CD4-positive, alpha-beta T cell treated with Interleukin-2 at 100 ng/mL for 4 hours (primary cell): ENCODE measurements at regions not wholly inside any gene's neighbourhood (a gene's known extent, or its start where the extent isn't known, plus 50 kb on each side); places are given as distances from the start of the nearest gene placed in this dataset.
"Not testable (repeated sequence)": the region's sequence is repeated elsewhere in the genome, so short reads cannot be mapped to it uniquely, and the experiment has no call there.

Experiments used
- DNase-seq: peaks from one replicate; pipeline ENCODE4 v3.0.0-alpha.2; 2020; ENCODE audit warnings: low spot score

DNA sequence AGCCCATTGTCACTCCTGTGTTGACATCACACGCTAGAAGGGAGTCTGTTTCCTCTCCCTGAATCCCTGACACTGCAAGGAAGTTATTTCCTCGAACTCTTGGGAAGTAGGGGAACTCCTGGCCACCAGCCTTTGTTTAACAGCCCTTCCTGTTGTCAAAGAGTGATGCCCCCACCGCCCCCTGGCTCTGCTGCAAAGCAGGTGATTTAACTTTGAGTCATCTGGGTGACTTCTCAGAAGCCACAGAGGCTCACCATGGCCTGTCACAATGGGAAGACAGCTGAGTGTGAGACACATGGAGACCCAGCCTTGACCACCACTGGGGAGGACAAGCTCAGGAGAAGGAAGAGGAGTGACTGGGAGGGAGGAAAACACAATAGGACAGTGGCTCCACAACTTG, 182.8 kb downstream of the PSMG1 start:
- DNase-seq: no peak

DNA sequence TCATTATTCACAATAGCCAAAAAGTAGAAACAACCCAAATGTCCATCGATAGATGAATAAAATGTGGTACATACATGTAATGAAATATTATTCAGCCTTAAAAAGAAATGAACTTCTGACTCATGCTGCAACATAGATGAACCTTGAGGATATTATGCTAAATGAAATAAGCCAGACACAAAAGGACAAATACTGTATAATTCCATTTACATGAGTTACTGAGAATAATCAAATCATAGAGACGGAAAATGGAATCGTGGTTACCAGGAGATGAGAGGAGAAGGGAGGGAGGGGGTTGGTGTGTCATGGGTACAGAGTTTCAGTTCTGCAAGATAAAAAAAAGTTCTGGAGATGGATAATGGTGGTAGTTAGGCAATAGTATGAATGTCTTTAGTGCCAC, 184.1 kb downstream of the PSMG1 start:
- DNase-seq: no peak

DNA sequence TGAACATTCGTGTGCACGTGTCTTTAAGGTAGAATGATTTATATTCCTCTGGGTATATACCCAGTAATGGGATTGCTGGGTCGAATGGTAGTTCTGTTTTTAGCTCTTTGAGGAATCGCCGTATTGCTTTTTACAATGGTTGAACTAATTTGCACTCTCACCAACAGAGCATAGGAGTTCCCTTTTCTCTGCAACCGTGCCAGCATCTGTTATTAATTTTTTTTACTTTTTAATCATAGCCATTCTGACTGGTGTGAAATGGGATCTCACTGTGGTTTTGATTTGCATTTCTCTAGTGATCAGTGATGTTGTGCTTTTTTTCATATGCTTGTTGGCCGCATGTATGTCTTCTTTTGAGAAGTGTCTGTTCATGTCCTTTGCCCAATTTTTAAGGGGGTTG, 185.0 kb downstream of the PSMG1 start:
- DNase-seq: not testable (repeated sequence)

DNA sequence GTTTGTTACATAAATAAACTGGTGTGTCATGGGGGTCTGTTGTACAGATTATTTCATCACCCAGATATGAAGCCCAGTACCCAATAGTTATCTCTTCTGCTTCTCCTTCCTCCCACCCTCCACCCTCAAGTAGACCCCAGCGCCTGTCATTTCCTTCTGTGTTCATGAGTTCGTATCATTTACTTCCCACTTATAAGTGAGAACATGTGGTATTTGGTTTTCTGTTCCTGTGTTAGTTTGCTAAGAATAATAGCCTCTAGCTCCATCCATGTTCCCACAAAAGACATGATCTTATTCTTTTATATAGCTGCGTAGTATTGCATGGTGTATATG, 185.4 kb downstream of the PSMG1 start:
- DNase-seq: not testable (repeated sequence)

DNA sequence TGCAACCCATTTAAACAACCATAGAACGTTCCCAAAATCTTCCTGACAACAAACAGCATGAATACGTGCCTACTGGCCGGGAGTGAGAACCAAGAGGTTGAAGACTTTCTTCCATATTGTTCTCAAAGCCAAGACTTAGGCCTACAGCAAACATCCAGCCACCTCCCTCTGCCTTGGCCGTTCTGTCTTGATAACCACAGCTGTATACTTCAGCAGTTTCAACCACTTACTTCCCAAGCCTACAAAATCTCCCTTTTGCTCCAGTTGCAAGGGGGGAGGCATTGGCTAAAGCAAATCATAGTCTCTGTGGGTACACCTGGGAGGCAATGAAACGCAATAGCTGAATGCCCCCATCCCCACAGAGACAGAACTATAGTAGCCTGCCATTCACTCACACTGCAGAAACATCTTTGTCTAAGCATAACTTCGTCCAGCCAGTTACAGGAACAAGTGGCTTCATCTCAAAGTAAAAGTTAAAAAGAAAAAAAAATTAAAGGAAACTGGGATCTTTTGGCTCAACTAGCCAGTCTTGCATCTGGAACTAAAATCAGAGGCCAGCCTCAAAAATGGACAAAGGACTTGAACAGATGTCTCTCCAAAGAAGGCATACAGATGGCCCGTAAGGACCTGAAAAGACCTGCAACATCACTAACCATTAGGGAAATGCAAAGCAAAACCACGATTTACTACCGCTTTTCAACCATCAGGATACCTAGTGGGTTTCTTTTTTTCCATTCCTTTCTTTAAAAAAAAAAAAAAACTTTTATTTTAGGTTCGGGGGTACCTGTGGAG, 186.0 kb downstream of the PSMG1 start:
- no peak for DNase-seq

DNA sequence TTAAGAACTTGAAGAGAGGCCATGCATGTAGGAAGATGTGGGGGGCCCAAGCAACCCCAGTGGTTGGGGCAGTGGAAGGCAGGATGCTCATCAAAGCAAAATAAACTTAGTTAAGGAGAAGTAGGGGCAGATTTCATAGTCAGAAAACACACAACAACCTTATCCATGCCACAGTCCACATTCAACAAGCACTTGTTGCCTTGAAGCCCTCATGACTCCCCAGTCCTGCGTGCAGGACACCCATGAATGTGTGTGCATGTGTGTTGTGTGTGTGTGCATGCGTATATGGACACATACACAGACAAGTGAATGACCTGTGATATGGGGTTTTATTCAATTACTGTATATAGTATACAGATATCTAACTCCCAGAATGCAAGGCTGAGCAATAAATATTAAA, 186.9 kb downstream of the PSMG1 start:
- no peak for DNase-seq

DNA sequence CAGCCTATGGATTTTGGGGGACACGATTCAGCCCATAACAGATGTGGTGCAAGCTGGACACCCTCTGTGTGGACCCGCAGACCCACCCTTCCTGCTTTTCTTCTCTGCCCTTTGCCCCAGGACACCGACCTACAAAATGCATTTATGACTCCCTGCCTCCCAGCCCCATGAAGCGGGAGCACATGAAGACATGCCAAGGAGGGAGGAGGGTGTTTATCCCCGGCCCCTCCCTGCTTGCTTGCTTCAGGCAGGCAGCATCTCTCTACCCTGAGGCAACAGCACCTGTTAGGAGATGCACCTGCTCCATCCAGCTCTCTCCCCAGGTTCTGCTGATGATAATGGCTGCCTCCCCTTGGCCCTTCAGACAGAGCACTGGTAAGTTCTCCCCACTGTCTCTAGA, 187.5 kb downstream of the PSMG1 start:
- DNase-seq: no peak

DNA sequence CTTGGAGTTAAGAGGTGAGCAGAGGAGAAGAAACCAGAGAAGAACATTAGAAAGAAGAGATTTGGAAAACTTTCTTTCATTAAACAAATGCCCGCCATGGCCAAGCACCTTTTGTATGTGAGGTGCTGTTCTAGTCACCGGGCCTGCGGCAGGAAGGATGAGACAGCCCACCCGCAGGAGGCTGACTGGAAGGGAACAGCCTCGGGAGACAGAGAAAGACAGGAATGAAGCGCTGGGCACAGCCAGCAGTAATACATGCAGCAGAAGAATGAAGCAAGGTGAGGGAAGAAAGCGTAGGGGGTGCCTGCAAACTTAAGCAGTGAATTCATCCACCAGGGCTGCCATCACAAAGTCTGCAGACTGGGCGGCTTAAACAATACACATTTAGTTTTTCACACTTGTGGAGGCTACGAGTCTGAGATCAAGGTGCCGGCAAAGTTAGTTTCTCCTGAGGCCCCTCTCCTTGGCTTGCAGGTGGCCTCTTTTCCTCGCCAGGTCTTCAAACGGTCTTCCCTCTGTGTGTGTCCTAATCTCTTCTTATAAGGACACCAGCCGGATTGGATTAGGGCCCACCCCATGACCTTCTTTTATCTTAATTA, 188.1 kb downstream of the PSMG1 start:
- no peak for DNase-seq

DNA sequence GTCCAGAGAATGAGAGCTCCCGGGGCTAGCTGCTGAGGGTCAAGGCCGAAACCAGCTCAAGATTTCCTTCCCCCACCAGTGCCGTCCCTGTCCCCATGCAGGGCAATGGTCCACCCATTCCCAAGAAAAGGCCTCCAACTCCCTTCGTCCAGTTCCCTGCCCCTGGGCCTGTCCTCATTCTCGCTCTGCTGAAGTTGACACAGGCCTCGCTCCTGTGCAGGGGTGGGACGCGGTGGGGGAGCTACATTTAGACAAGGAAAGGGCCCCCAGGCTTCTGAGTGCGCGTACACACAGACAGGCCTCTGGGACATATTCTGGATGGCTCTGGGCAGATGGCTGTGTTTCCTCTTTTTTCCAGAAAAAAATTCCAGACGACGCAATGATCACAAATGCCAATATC, 188.3 kb downstream of the ETS2 start:
- DNase-seq: no peak

DNA sequence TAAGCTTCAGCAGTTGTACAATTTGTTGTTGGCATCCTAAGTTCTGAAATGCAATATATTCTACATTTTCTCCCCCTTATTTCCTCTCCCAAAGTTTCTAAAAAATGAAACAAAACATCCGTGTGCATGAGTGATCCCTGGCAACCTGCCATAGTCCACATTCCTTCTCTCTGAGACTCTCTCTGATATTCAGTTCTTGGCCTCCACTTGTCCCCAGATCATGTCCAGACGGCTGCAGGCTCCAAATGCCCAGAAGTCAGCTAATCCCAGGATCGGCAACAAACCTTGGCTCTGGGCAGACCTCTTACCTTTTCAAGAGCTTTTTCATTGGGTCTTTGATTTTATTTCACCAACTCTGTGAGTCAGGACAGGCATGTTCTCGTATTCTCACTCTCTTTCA, 187.8 kb downstream of the ETS2 start:
- no peak for DNase-seq

DNA sequence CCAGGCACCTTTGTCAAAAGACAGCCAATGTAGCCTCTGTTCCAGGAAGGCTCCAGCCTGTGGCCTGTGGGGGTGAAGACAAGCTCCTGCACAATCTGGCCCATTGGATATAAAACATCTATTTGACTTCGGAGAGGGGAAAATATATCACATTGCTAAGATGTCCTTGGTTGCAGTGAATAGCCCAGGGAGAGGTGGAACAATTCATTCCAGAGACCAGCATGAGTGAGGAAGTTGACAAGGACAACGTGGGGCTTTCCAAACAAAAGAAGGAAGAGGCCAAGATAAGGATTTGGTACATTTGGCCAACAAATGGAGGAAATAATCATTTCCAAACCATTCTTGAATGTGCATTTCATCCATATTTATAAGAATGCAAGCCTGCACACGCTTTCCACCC, 187.0 kb downstream of the ETS2 start:
- no peak for DNase-seq

DNA sequence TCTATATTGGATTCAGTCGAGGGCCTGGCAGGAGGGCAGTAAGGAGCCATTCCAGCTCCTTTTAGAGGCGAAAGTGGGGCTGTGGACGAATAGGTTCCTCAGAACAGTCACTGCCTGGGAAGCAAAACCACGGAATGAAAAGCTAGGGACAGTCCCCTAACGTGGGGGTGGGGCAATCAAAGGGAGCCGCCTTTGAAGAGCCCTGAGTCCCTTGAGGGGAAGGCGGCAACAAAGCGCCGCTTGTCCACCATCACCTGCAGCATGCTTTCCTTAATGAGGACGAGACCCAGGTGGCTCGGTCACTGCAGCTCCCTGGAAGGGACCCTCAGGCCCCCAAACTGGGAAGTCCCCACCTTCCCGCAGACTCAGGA, 184.7 kb downstream of the ETS2 start:
- no peak for DNase-seq

DNA sequence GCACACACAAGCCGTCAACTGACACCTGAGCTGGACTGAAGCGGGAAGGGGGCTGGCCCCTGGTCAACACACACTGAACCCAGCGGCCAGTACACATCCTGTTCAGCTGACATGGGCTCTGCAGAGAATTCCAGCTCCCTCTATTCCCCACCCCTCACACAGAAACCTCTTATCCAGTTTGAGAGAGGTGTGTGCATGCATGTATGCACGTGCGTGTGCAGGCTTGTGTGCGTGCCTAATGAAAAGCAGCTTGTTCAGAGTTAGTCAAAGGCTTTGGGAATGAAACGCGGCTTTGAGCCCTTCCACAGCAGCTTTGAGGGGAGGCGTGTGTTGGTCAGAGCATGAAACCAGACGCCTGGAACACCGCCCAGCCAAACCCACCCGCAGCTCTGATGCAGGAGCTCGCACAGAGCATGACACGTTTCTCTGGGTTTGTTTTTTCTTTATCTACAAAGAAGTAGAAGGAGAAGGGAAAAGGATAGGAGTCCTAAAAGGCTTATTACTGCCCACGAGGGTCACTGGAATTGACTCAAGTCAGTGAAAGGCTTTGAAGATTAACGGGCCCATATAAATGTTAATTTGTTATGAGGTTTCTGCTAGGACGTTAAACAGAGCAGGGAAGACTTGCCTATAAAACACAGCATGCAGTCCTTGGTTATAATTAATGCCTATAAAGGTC, 184.2 kb downstream of the ETS2 start:
- DNase-seq: no peak

DNA sequence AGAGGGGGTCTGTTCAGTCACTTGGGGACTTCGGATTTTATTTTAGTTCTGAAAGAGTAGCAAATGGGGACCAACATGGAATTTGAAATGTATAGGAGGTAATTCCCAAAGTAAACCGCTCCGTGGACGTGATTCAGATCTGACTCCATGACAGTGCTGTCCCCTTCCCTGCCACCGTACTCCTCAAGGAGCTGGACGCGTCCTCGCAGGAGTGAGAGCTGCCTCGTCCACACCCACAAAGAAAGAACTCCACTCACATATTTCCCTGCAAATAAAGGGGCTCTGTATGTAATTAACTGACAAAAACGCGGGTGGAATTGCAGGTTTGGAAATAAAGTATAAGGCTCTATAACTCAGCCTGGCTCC, 183.6 kb downstream of the ETS2 start:
- no peak for DNase-seq

DNA sequence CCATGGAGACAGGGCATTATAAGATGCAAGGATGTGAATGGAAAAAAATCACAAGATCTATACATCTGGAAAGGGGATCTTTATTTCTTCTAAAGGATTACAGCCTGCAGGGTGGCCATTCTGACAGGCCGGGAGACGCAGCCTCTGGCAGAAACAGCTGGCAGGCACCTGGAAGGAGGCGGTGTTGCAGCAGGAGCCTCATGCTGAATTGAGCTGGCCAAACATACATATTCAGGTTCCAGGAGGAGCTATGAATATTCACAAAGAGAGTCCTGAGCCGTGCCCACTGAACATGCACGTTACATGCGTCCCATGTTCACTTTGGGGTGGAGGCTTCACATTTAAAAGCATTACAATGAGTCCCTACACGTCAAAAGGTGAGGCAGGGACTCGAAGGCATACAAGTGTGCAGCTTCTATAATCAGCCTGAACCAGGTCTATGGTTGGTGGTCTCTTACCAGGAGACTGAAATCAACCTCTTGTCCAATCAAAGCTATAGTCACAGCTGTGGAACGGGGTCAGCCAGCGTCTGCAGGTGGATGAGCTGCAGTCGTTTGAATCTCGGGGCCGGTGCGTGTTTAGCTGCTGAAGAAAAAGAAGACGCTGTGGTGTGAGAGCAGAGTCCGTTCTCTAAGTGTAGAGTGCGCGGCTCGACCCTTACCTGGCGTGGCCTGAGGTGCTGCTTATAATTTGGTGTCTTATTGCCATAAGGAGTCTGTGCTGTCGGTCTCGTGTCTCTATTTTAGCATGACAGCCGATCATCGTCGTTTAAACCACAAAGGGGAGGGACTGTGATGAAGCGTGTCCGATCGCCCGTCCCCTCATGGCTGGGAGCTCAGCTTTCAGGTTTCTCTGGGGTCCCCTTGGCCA, 183.0 kb downstream of the ETS2 start:
- no peak for DNase-seq

DNA sequence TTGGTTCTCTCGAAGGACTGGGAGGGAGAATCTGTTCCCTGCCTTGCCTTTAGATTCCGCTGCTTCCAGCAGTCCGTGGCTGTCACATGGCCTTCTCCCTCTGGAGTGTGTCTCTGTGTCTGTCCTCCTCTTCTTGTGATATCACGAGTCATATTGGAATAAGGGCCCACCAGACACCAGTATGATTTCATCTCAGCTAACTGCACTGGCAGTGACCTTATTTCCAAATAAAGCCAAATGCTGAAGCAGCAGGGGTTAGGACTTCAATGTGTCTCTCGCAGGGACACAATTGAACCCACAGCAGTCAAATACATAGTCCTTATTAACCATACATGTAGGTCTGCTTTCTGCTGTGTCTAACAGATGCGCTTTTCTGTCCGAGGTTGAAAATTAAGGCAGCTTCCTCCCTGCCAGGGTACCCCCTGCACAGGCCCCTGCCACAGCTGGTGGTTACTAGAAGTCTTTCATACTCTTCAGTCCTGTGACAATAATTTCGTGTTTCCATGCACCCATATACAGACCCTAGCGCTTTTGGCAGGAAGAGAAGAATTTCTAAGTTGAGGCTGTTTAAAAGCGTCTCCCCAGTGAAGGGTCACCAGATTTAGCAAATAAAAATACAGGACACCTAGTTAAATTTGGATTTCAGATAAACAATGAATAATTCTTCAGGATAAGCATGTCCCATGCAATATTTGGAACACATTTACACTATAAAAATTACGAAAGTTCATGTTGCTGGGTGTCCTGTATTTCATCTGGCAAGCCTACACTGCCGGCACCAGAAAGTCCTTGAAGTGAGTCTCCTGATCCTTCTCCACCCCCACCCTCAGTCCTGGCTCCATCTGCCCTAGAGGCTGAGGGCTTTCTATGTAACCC, 182.1 kb downstream of the ETS2 start:
- DNase-seq: no peak

DNA sequence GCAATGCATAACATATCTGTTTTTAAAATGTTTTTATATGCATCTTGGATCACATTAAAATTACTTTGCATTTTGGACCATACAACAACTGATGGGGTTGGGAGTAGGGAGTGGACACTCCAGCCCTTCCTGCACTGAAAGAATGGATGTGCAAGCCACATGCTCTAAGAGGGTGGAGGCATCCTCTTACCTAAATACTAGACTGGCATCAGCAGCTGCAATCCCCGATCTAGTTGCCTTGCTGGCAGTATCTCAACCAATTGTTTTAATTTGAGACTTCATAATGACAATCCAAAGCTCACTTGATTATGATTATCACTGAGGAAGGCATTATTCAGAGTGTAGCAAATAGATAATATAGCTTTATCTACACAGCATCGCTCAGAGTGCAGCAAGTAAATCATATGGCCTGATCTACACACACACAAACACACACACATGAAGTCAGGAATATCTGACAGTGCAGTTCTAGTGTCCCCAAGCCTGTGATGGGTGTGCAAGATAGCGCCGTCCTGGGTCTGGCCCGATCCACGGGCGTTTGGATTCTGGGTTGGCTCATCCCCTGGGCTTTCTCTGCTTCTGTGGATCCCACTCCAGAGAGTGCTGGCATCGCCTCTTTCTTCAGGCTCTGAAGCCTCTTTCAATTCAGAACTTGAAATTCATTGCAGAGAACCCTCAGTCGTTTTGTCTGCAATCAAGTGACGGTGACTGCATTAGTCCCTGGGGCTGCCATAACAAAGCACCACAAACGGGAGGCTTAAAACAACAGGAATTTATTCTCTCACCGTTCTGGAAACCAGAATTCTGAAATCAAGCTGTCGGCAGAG, 181.3 kb downstream of the ETS2 start:
- no peak for DNase-seq

DNA sequence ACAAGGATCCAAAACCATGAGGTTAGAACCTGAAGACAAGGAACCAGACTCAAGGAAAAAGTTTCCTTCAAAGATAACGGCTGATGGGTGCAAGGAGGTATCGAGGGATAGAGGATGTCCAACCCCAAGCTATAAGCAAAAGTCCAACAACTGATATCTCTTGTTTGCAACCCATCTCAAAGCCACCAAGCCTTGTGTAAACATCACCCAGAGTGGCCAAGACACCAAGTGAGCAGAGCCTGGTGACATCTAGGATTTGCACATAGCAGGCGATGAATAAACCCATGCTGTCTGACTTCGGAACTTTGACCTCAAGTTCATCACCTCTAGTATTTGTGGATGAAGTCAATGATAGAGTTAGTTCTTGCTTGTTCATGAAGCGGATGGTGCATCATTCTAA, 180.7 kb downstream of the ETS2 start:
- no peak for DNase-seq

DNA sequence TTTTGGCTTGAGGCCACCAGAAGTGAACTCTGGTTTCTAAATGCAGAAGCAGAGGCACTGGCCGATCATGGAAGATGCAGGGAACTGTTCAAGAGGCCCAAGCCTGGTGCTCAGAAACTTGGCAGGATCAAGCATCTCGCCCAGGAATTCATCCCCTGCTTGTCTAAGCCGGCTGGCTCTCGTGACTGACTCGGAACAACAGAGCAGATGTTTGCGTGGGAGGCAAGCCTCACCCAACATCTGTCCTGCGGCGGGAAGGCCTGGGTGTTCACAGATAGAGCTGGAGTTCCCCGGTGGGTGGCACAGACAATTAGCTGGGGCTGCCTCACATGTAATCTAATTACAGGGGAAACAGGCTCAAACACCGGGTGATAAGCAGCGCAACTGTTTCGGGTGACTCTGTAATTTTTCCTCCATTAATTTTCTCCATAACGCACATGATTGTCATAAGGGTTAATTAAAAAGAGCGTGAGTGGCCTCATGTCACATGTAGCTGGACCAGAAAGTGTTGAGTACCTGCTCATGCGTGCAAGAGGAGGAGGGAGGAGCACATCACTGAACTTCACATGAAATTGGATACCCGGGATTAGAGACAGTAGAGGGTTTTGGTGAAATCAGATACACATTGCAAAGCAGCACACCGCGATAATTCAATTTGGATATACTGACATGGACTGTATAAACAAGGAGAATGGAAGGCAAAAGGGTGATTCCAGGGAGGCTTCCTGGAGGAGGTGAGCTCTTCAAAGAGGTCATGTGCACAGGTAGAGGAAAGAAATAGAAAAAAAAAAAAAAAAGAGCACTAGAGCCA, 180.0 kb downstream of the ETS2 start:
- no peak for DNase-seq

DNA sequence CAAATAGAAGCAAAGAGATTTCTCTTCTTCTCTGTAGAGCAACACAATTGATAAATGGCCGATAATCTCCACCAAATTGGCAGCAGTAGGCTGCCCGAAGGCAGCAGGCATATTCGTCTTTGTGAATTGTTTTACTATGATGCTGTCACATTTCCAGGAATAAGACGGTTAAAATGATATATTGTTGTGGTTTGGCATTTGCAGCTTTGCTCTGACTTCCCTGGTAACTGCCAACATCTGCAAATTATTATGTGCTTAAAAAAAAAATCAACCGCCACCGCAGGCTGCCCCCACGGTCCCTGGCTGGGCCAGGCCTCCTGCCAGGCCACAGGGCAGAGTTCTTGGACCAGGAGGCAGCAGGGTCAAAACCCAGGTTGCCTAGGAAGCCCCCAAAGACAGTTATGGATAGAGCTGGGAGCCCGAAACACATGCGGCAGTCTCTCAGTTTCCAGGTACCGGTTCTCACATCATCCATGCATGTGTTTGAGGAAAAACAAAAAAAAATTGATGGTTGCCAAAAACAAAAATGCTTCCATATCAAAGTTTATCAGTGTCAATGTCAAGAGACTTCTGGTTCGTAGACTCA, 179.3 kb downstream of the ETS2 start:
- no peak for DNase-seq
